ENCODE measurements at regions not wholly inside any gene's neighbourhood (a gene's known extent, or its start where the extent isn't known, plus 50 kb on each side); places are given as distances from the start of the nearest gene placed in this dataset.

DNA sequence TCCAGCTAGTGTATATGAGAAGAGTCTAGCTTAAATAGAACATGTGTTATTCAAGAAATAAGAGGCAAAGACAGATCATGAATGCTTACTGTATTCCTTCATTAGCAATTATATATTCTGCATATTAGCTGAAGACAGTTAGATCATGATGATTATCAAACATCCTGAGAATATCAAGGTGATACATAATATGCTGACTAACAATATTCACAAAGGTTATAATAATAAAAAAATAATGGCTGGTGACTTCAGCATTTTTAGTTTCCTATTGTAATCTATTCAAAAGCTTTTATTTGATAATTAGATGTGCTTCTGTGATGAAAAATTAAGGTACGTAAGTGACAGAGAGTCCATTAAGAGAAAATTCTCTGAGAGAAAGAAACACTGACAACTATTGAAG, 511.4 kb downstream of the PCDH17 start:
- no peaks in the 10 kb centered on the region for H3K27me3 ChIP-seq
- H3K27ac ChIP-seq, result no peak overlapping the region
- no peaks in the 10 kb centered on the region for H3K9me3 ChIP-seq
- H3K36me3 ChIP-seq, result no peaks in the 10 kb centered on the region
- DNase-seq, result no peak
- no peak overlapping the region for H3K4me3 ChIP-seq
- H3K4me1 ChIP-seq, result no peaks in the 10 kb centered on the region
- TF ChIP-seq POLR2A (IDR thresholded peaks at IDR 0.05), result no peak
- TF ChIP-seq, protein P1, sequence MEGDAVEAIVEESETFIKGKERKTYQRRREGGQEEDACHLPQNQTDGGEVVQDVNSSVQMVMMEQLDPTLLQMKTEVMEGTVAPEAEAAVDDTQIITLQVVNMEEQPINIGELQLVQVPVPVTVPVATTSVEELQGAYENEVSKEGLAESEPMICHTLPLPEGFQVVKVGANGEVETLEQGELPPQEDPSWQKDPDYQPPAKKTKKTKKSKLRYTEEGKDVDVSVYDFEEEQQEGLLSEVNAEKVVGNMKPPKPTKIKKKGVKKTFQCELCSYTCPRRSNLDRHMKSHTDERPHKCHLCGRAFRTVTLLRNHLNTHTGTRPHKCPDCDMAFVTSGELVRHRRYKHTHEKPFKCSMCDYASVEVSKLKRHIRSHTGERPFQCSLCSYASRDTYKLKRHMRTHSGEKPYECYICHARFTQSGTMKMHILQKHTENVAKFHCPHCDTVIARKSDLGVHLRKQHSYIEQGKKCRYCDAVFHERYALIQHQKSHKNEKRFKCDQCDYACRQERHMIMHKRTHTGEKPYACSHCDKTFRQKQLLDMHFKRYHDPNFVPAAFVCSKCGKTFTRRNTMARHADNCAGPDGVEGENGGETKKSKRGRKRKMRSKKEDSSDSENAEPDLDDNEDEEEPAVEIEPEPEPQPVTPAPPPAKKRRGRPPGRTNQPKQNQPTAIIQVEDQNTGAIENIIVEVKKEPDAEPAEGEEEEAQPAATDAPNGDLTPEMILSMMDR (IDR thresholded peaks at IDR 0.05), result no peak

DNA sequence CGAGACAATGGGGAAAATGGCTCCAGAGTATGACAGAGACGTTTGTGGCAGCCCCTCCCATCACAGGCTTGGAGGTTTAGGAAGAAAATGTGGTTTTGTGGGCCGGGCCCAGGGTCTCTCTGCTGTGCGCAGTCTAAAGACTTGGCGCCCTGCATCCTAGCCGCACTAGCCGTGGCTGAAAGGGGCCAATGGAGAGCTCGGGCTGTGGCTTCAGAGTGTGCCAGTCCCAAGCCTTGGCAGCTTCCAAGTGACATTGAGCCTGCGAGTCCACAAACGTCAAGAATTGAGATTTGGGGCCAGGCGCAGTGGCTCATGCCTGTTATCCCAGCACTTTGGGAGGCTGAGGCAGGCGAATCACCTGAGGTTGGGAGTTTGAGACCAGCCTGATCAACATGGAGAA, 513.1 kb downstream of the PCDH17 start:
- TF ChIP-seq, protein P1 (IDR thresholded peaks at IDR 0.05), result no peak
- TF ChIP-seq POLR2A (IDR thresholded peaks at IDR 0.05), result no peak
- Histone ChIP-seq H3K4me3 (no peak overlapping the region), H3K36me3 (no peaks in the 10 kb centered on the region), H3K9me3 (no peaks in the 10 kb centered on the region), H3K4me1 (no peaks in the 10 kb centered on the region), H3K27me3 (no peaks in the 10 kb centered on the region), H3K27ac (no peak overlapping the region)
- no peak for DNase-seq

DNA sequence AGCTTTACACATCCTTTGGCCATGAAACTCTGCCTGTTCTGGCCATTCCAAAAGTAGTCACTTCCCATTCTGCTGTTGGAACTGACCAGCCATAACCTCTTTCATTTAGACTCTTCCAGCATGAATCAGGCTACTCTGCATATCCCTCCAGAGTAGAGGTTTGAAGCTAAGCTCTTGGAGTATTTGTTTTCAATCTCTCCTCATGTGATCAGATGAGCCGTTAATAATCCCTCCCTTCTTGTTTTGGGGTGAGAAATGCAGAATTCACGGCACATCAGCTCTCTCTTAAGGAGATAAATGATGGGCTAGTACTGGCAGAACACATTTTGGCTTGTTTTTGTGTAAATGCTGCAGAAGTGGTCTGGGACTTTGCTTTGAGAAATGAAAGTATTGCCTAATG, 519.9 kb downstream of the PCDH17 start:
- H3K27ac ChIP-seq, result no peak overlapping the region
- no peak overlapping the region for H3K4me3 ChIP-seq
- H3K4me1 ChIP-seq, result no peaks in the 10 kb centered on the region
- no peaks in the 10 kb centered on the region for H3K36me3 ChIP-seq
- no peak for DNase-seq
- H3K9me3 ChIP-seq, result no peaks in the 10 kb centered on the region
- no peaks in the 10 kb centered on the region for H3K27me3 ChIP-seq
- no peak for TF ChIP-seq POLR2A (IDR thresholded peaks at IDR 0.05)
- TF ChIP-seq, protein P1 (IDR thresholded peaks at IDR 0.05), result no peak

DNA sequence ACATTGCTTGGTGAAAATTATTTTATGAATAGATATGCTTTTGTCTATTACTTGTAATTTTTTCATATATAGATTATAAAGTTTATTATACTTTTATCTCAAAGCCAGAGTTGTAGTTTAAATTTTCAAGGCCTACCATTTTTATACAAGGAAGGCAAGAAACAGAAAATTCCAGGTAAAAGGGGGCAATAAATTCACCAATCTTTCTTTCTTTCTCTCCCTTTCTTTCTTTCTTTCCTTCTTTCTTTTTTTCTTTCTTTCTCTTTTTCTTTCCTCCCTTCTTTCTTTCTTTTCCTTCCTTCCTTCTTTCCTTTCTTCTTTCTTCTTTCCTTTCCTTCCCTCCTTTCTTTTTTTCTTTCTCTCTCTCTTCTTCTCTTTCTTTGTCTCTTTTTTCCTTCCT, 529.4 kb downstream of the PCDH17 start:
- no peak for DNase-seq
- Histone ChIP-seq H3K9me3 (no peaks in the 10 kb centered on the region), H3K27me3 (no peaks in the 10 kb centered on the region), H3K27ac (no peak overlapping the region), H3K36me3 (no peaks in the 10 kb centered on the region), H3K4me3 (no peak overlapping the region), H3K4me1 (no peaks in the 10 kb centered on the region)
- TF ChIP-seq, protein P1 (IDR thresholded peaks at IDR 0.05), result no peak
- TF ChIP-seq POLR2A (IDR thresholded peaks at IDR 0.05), result no peak

DNA sequence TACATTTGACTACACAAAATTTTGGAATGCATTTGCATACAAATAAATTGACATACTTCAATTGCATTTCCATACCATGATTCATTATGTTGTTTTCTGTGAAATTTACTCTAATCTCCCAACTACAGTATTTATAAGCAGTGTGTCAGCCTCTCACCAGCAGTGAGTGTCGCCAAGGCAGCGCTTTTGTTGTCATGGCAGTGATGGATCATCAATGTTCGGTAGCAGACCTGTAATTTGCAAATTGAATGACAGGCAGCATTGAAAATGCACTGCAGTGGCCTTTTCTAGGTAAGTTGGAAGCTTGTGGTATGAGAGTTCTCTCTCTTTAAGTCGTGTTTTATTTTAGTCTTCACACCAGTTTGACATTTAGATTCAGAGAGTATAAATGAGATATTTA, 534.1 kb downstream of the PCDH17 start:
- DNase-seq, result no peak

More for the DNA sequence above, 534.1 kb downstream of the PCDH17 start:
- no peaks in the 10 kb centered on the region for H3K4me1 ChIP-seq
- H3K27me3 ChIP-seq, result no peaks in the 10 kb centered on the region
- no peak overlapping the region for H3K27ac ChIP-seq
- no peaks in the 10 kb centered on the region for H3K36me3 ChIP-seq
- H3K4me3 ChIP-seq, result no peak overlapping the region
- H3K9me3 ChIP-seq, result no peaks in the 10 kb centered on the region
- TF ChIP-seq POLR2A (IDR thresholded peaks at IDR 0.05), result no peak
- TF ChIP-seq, protein P1 (IDR thresholded peaks at IDR 0.05), result no peak

Data from Peyer's patch (tissue), 4 donors.